ENCODE measurements at regions not wholly inside any gene's neighbourhood (a gene's known extent, or its start where the extent isn't known, plus 50 kb on each side); places are given as distances from the start of the nearest gene placed in this dataset.

DNA sequence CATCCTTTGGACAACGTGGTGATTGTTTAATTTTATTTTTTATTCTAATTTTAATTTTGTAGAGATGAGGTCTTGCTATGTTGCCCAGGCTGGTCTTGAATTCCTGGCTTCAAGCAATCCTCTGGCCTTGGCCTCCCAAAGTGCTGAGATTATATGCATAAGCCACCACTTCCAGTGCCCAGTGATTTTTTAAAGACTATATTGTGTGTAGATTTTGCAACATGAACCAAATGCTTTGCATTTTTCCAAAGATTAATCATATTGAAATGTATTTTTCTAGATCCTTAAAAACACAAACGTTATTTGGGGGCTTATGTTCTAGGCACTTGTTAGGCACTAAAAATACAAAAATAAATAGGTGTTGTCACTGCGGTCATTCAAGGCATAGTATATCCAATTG, 117.6 kb upstream of the CCN2 start:
- no peak for TF ChIP-seq CTCF (IDR thresholded peaks at IDR 0.05; ENCODE audit: low read length)
- TF ChIP-seq EZH2 (IDR thresholded peaks at IDR 0.05; ENCODE audit: borderline replicate concordance, low read length): no peak
